Activated CD8-positive, alpha-beta memory T cell treated with anti-CD3 and anti-CD28 coated beads for 24 hours (primary cell): ENCODE measurements at regions not wholly inside any gene's neighbourhood (a gene's known extent, or its start where the extent isn't known, plus 50 kb on each side); places are given as distances from the start of the nearest gene placed in this dataset.
A peak's percentile ranks its signal among the peaks of the same experiment; 100 is the strongest.
"Not testable (repeated sequence)": the region's sequence is repeated elsewhere in the genome, so short reads cannot be mapped to it uniquely, and the experiment has no call there.

Source experiments
- DNase-seq: peaks from one replicate; pipeline ENCODE4 v3.0.0-alpha.2; 2020

GRCh38 chr3:25897019-25897418, 107.1 kb downstream of the OXSM start:
- DNase-seq, result no peak

GRCh38 chr3:25899352-25900101, 109.6 kb downstream of the OXSM start:
- no peak for DNase-seq

GRCh38 chr3:25900161-25900560, 110.3 kb downstream of the OXSM start:
- DNase-seq, result no peak

GRCh38 chr3:25901796-25902195, 111.9 kb downstream of the OXSM start:
- no peak for DNase-seq

GRCh38 chr3:25902586-25902985, 112.7 kb downstream of the OXSM start:
- no peak for DNase-seq

GRCh38 chr3:25903371-25904129, 113.7 kb downstream of the OXSM start:
- no peak for DNase-seq

GRCh38 chr3:25904206-25904605, 114.3 kb downstream of the OXSM start:
- DNase-seq, result no peak

- DNase-seq, result no peak
These were observed 116.4 kb downstream of the OXSM start for GRCh38 chr3:25906132-25906906.

GRCh38 chr3:25907081-25907480, 117.2 kb downstream of the OXSM start:
- DNase-seq, result no peak

- DNase-seq, result no peak
These were observed 120.2 kb downstream of the OXSM start for GRCh38 chr3:25910105-25910504.

- DNase-seq, result peak; percentile 61
These were observed 121.1 kb downstream of the OXSM start for GRCh38 chr3:25910997-25911396.

- DNase-seq, result no peak
These were observed 121.8 kb downstream of the OXSM start for GRCh38 chr3:25911525-25912295.

- DNase-seq, result no peak
These were observed 123.3 kb downstream of the OXSM start for GRCh38 chr3:25913179-25913578.

- no peak for DNase-seq
These were observed 125.8 kb downstream of the OXSM start for GRCh38 chr3:25915673-25916072.

GRCh38 chr3:25916321-25916720, 126.4 kb downstream of the OXSM start:
- no peak for DNase-seq

- DNase-seq, result not testable (repeated sequence)
These were observed 142.1 kb downstream of the OXSM start for GRCh38 chr3:25931967-25932366.

GRCh38 chr3:25938566-25939325, 148.9 kb downstream of the OXSM start:
- no peak for DNase-seq

- no peak for DNase-seq
These were observed 151.0 kb downstream of the OXSM start for GRCh38 chr3:25940935-25941334.

- DNase-seq, result no peak
These were observed 154.4 kb downstream of the OXSM start for GRCh38 chr3:25944329-25944728.

GRCh38 chr3:25945366-25945765, 155.5 kb downstream of the OXSM start:
- no peak for DNase-seq

GRCh38 chr3:25945836-25946235, 155.9 kb downstream of the OXSM start:
- DNase-seq, result no peak

- DNase-seq, result no peak
These were observed 162.2 kb downstream of the OXSM start for GRCh38 chr3:25952133-25952532.
